Breast epithelium (tissue), 4 donors: ENCODE measurements at regions not wholly inside any gene's neighbourhood (a gene's known extent, or its start where the extent isn't known, plus 50 kb on each side); places are given as distances from the start of the nearest gene placed in this dataset.

Experiments used
- DNase-seq, 2 donors: peaks; one replicate each; pipeline ENCODE4 v3.0.0-alpha.2; 2019; ENCODE audit warnings: low spot score in 2 of 2
- H3K27ac ChIP-seq, 2 donors: fragments of 200-600 bp; sonication (generic) in 1 of 2; one replicate each; pipeline ENCODE4 v1.5.1; 2016 to 2019; ENCODE audit warnings: mild to moderate bottlenecking in 1 of 2
- H3K27me3 ChIP-seq, 2 donors: fragments of 200-600 bp; sonication (generic) in 1 of 2; one replicate each; pipeline versions ENCODE4 v1.5.1 to v1.6.0; 2017 to 2019; ENCODE audit warnings: control low read depth in 1 of 2, mild to moderate bottlenecking in 1 of 2
- H3K36me3 ChIP-seq: fragments of 200-600 bp; one replicate; pipeline ENCODE4 v1.5.1; 2019
- H3K4me1 ChIP-seq, 2 donors: fragments of 200-600 bp; sonication (generic); one replicate each; pipeline ENCODE4 v1.5.1; 2016 to 2019; ENCODE audit warnings: control low read depth in 1 of 2
- H3K4me3 ChIP-seq, 3 donors: fragments of 200-600 bp; sonication (generic); 1 replicate in 2 of 3; 2 replicates in 1 of 3; pipeline ENCODE4 v1.5.1; 2016 to 2019; ENCODE audit warnings: mild to moderate bottlenecking in 3 of 3, moderate library complexity in 2 of 3
- H3K9me3 ChIP-seq, 2 donors: fragments of 200-600 bp; sonication (generic) in 1 of 2; one replicate each; pipeline ENCODE4 v1.5.1; 2016 to 2019; ENCODE audit warnings: control low read depth in 1 of 2
- POLR2A ChIP-seq: fragments of 450-650 bp; IDR thresholded peaks from one replicate; pipeline ENCODE4 v1.6.1; 2016; ENCODE audit warnings: antibody characterized with exemption, mild to moderate bottlenecking, moderate library complexity
- POLR2AphosphoS5 ChIP-seq, 3 donors: sonication (generic); formaldehyde crosslinking; IDR thresholded peaks; one replicate each; pipeline ENCODE4 v1.6.1; 2017; ENCODE audit warnings: antibody characterized with exemption in 3 of 3
- intact Hi-C: fragments of 100-400 bp; cut with DNase I; formaldehyde crosslinking; loops from one replicate; pipeline ENCODE4 v1.15.1; 2023; ENCODE audit warnings: low total_unique reads
- TF ChIP-seq, protein P1 (sequence below), 3 donors: fragments of 450-650 bp; IDR thresholded peaks; one replicate each; pipeline ENCODE4 v1.5.1; 2016 to 2017; ENCODE audit warnings: antibody characterized with exemption in 3 of 3, mild to moderate bottlenecking in 3 of 3, moderate library complexity in 3 of 3

DNA sequence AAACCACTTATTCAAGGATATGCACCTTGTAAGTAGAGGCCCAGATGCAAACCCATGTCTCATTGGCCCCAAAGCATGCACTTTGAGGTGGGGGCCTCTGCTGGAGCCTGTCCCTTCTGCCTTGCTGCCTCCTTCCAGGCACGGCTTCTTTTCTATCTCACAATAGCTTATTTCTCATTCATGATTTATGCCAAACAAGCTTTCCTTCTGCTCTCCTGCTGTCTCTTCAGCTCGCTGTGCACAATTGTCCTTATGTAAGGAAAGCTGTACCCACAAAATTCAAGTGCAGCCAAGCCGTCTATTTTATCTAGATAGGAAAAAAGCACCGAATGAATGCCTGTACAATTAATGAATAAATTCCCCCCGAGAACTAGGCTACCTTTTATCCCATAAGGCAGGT is 124.8 kb upstream of the PACRGL start:
- no peaks in the 10 kb centered on the region for H3K27me3 ChIP-seq
- H3K36me3 ChIP-seq, result no peaks in the 10 kb centered on the region
- no peak for TF ChIP-seq POLR2AphosphoS5 (IDR thresholded peaks at IDR 0.05)
- TF ChIP-seq POLR2A, result no peak
- TF ChIP-seq, protein P1, sequence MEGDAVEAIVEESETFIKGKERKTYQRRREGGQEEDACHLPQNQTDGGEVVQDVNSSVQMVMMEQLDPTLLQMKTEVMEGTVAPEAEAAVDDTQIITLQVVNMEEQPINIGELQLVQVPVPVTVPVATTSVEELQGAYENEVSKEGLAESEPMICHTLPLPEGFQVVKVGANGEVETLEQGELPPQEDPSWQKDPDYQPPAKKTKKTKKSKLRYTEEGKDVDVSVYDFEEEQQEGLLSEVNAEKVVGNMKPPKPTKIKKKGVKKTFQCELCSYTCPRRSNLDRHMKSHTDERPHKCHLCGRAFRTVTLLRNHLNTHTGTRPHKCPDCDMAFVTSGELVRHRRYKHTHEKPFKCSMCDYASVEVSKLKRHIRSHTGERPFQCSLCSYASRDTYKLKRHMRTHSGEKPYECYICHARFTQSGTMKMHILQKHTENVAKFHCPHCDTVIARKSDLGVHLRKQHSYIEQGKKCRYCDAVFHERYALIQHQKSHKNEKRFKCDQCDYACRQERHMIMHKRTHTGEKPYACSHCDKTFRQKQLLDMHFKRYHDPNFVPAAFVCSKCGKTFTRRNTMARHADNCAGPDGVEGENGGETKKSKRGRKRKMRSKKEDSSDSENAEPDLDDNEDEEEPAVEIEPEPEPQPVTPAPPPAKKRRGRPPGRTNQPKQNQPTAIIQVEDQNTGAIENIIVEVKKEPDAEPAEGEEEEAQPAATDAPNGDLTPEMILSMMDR (IDR thresholded peaks at IDR 0.05), result no peak
- H3K27ac ChIP-seq, result no peak overlapping the region
- no peaks in the 10 kb centered on the region for H3K9me3 ChIP-seq
- H3K4me3 ChIP-seq, result no peak overlapping the region
- intact Hi-C loops, result loop anchor here (2.0 kb wide), 1 partner anchor 55 kb away; no protein-coding TSS in a partner anchor
- no peak for DNase-seq
- no peaks in the 10 kb centered on the region for H3K4me1 ChIP-seq

DNA sequence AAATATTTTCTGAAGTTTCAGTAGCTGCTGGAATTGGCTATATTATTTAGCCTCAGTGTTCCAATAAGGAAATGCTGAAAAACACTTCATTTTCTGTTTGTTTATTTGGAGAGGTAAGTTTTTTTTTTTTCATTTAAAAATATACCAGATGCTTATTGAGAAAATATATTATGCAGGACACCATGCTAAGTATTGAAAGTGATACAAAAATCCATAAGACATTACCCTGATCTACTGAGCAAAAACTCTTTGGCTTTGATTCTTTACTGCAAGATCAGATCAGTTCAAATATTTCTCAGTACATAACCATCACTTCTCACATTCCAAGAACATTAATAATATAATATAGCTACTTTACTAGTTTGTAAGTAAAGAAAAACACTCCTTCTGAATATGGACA is 123.4 kb upstream of the PACRGL start:
- Histone ChIP-seq H3K36me3 (no peaks in the 10 kb centered on the region), H3K4me1 (no peaks in the 10 kb centered on the region), H3K4me3 (no peak overlapping the region), H3K27me3 (no peaks in the 10 kb centered on the region), H3K9me3 (no peaks in the 10 kb centered on the region), H3K27ac (no peak overlapping the region)
- DNase-seq, result no peak
- intact Hi-C loops, result no loop called here
- TF ChIP-seq POLR2A, result no peak
- TF ChIP-seq, protein P1 (IDR thresholded peaks at IDR 0.05), result no peak
- TF ChIP-seq POLR2AphosphoS5 (IDR thresholded peaks at IDR 0.05), result no peak

DNA sequence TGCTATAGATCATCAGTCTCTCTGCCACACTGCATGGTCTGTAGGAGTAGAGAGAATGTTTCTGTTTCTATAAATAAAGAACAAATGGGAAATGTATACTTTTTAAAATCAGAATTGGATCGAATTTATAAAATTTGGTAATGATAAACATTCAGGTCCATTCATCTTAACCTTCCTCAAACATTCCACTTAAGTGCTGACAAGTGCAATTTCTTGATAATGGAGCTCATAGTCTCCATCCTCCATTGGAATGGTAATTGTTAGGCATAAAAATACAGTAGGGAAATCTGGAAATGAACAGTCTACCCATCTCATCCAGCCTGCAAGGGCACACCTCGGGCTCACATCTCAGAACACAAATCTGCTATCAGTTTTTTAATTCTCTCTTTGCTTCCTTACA is 122.6 kb upstream of the PACRGL start:
- Histone ChIP-seq H3K27me3 (no peaks in the 10 kb centered on the region), H3K4me3 (no peak overlapping the region), H3K4me1 (no peaks in the 10 kb centered on the region), H3K36me3 (no peaks in the 10 kb centered on the region), H3K27ac (no peak overlapping the region), H3K9me3 (no peaks in the 10 kb centered on the region)
- DNase-seq, result no peak
- intact Hi-C loops, result no loop called here
- TF ChIP-seq POLR2A, result no peak
- no peak for TF ChIP-seq POLR2AphosphoS5 (IDR thresholded peaks at IDR 0.05)
- TF ChIP-seq, protein P1 (IDR thresholded peaks at IDR 0.05), result no peak

DNA sequence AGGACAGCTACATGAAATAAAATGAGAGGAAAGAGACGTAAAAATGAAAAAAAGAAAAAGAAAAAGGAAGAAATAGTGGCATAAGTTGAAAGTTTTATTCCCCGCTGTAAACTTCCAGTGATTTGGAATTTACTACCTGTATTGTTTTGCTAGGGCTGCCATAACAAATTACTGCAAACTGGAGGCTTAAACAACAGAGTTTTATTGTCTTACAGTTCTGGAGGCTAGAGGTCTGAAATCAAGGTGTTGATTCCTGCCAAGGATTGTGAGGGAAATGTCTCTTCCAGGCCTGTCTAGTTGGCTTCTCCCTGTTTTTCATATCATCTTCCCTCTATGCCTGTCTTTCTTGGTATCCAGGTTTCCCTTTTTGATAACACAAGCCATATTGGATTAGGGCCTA is 119.4 kb upstream of the PACRGL start:
- H3K36me3 ChIP-seq, result no peaks in the 10 kb centered on the region
- TF ChIP-seq, protein P1 (IDR thresholded peaks at IDR 0.05), result no peak
- no peak for TF ChIP-seq POLR2A
- no peak for TF ChIP-seq POLR2AphosphoS5 (IDR thresholded peaks at IDR 0.05)
- H3K4me1 ChIP-seq, result no peaks in the 10 kb centered on the region
- H3K9me3 ChIP-seq, result no peaks in the 10 kb centered on the region
- no peak overlapping the region for H3K4me3 ChIP-seq
- no peaks in the 10 kb centered on the region for H3K27me3 ChIP-seq
- no peak for DNase-seq
- no peak overlapping the region for H3K27ac ChIP-seq
- intact Hi-C loops, result no loop called here

DNA sequence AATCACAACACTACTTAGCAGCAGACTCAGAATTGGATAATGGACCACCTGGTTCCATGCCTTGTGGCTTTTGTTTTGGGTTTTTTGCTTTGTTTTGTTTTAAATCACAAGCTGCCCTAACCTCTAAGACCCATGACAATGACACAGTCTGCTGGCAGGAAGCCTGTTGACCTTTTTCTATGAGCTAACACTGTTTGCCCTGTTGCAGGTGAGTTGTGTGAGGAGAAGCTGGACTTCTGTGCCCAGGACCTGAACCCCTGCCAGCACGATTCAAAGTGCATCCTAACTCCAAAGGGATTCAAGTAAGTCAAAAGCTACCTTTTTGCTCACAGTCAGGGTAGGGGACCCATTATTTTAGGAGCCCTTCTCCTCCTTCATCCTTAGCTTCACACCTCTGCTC is 110.8 kb upstream of the PACRGL start:
- H3K4me1 ChIP-seq, result no peaks in the 10 kb centered on the region
- H3K9me3 ChIP-seq, result no peaks in the 10 kb centered on the region
- no peak overlapping the region for H3K4me3 ChIP-seq
- H3K36me3 ChIP-seq, result no peaks in the 10 kb centered on the region
- TF ChIP-seq, protein P1 (IDR thresholded peaks at IDR 0.05), result no peak
- TF ChIP-seq POLR2A (no peak), POLR2AphosphoS5 (IDR thresholded peaks at IDR 0.05) (no peak)
- intact Hi-C loops, result no loop called here
- H3K27ac ChIP-seq, result no peak overlapping the region
- H3K27me3 ChIP-seq, result no peaks in the 10 kb centered on the region
- DNase-seq, result no peak
